Tibial nerve (tissue), 4 donors: ENCODE measurements at regions not wholly inside any gene's neighbourhood (a gene's known extent, or its start where the extent isn't known, plus 50 kb on each side); places are given as distances from the start of the nearest gene placed in this dataset.

Experiments
- DNase-seq, 2 donors: peaks; one replicate each; pipeline ENCODE4 v3.0.0-alpha.2; 2019; ENCODE audit warnings: low spot score in 2 of 2
- H3K27ac ChIP-seq, 4 donors: fragments of 200-600 bp; sonication (generic) in 3 of 4; one replicate each; pipeline ENCODE4 v1.5.1; 2017 to 2019; ENCODE audit warnings: mild to moderate bottlenecking in 1 of 4
- H3K27me3 ChIP-seq, 2 donors: fragments of 200-600 bp; sonication (generic) in 1 of 2; one replicate each; pipeline versions ENCODE4 v1.5.1 to v1.6.0; 2017 to 2019
- H3K36me3 ChIP-seq, 3 donors: fragments of 200-600 bp; sonication (generic); one replicate each; pipeline ENCODE4 v1.5.1; 2018 to 2019
- H3K4me1 ChIP-seq, 4 donors: fragments of 200-600 bp; sonication (generic) in 3 of 4; one replicate each; pipeline ENCODE4 v1.5.1; 2017 to 2019
- H3K4me3 ChIP-seq, 4 donors: fragments of 200-600 bp; sonication (generic) in 3 of 4; one replicate each; pipeline ENCODE4 v1.5.1; 2017 to 2019; ENCODE audit warnings: mild to moderate bottlenecking in 1 of 4, moderate library complexity in 1 of 4
- H3K9me3 ChIP-seq, 4 donors: fragments of 200-600 bp; sonication (generic) in 3 of 4; one replicate each; pipeline ENCODE4 v1.5.1; 2017 to 2019
- EP300 ChIP-seq, 2 donors: sonication (generic); formaldehyde crosslinking; IDR thresholded peaks; one replicate each; pipeline ENCODE4 v1.6.1; 2017; ENCODE audit warnings: antibody characterized with exemption in 2 of 2, mild to moderate bottlenecking in 1 of 2
- POLR2A ChIP-seq, 2 donors: fragments of 450-650 bp; IDR thresholded peaks; one replicate each; pipeline ENCODE4 v1.6.1; 2017; ENCODE audit warnings: antibody characterized with exemption in 2 of 2, mild to moderate bottlenecking in 2 of 2, moderate library complexity in 2 of 2
- WGBS, 2 donors: methylation state at CpG; one replicate each; pipeline ENCODE4 v1.1.5; 2018; 5-methylcytosine and 5-hydroxymethylcytosine counted together
- TF ChIP-seq, protein P1 (sequence below), 5 experiments: fragments of 200-600 bp in 3 of 5; fragments of 450-650 bp in 2 of 5; sonication (generic) in 3 of 5; IDR thresholded peaks; one replicate each; pipeline ENCODE4 v1.5.1; 2016 to 2019; ENCODE audit warnings: antibody characterized with exemption in 5 of 5, mild to moderate bottlenecking in 3 of 5, moderate library complexity in 2 of 5

DNA sequence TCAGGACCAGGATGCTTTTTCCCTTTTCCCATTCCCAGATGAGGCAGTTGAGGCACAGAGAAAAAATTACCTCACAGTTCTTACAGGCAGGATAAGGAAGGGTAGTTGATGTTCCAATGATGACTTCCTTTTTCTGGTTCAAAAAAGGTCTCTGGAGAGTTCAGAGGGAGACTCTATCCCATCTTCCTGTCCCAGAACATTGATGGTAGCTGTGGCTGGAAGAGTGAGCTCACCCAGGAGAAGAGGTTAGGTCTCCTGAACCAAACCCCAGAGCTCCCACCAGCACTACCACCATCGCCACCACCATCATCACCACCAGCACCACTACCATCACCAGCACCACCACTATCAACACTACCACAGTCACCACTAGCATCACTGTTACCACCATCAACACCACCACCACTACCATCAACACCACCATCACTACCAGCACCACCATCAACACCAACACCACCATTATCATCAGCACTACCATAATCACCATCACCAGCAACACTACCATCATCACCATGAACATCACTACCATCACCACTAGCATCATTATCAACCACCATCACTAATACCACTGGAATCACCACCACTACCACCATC is 105.5 kb upstream of the RUNX3 start:
- Histone ChIP-seq H3K9me3 (no peaks in the 10 kb centered on the region), H3K27me3 (peaks cover 0 to 7% of the 10 kb centered on the region in 2 donors), H3K4me1 (peaks cover 0 to 23% (median 0%) of the 10 kb centered on the region in 4 donors), H3K4me3 (no peak overlapping the region), H3K27ac (no peak overlapping the region), H3K36me3 (no peaks in the 10 kb centered on the region)
- WGBS, 2 donors, result 86 to 95% methylated on average over 1 of the region's 1 CpG
- no peak for DNase-seq
- TF ChIP-seq EP300 (IDR thresholded peaks at IDR 0.05) (no peak), POLR2A (IDR thresholded peaks at IDR 0.05) (no peak)
- TF ChIP-seq, protein P1, sequence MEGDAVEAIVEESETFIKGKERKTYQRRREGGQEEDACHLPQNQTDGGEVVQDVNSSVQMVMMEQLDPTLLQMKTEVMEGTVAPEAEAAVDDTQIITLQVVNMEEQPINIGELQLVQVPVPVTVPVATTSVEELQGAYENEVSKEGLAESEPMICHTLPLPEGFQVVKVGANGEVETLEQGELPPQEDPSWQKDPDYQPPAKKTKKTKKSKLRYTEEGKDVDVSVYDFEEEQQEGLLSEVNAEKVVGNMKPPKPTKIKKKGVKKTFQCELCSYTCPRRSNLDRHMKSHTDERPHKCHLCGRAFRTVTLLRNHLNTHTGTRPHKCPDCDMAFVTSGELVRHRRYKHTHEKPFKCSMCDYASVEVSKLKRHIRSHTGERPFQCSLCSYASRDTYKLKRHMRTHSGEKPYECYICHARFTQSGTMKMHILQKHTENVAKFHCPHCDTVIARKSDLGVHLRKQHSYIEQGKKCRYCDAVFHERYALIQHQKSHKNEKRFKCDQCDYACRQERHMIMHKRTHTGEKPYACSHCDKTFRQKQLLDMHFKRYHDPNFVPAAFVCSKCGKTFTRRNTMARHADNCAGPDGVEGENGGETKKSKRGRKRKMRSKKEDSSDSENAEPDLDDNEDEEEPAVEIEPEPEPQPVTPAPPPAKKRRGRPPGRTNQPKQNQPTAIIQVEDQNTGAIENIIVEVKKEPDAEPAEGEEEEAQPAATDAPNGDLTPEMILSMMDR (IDR thresholded peaks at IDR 0.05), result no peak

DNA sequence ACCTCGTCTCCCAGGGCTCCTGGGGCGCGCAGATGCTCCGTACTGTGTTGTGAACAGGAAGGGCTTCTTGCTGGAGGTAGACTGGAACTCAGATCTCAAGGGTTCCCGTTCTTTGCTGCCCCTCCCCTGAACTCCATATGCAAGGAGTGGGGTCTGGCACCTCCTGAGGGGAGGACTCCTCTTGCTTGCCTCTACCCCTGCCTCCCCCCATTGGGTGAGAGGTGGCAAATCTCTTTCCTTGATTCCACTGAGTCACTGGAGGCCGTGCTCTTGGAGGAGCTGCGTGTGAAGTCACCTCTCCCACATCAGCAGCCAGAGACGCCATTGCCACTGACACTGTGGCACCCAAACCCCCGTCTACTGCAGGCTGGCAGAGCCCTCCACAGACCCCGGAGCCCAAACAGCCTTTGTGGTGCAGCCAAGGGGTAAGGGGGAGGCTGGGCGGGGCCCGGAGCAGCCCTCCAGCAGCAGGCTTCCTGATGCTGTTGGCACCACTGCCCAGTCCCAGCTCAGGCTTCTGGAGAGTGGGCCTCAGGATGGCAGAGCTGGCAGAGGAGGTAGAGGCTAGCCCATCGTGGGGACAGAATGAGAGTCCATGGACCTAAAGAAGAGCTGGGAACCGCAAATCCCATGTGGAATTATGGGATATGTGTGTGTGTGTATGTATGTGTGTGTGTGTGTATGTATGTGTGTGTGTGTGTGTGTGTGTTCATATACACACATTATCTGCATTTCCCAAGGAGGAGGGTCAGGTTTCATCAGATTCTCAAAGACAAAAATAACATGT is 104.9 kb upstream of the RUNX3 start:
- WGBS, 2 donors, result 80 to 84% methylated on average over 14 of the region's 14 CpGs
- H3K4me3 ChIP-seq, result no peak overlapping the region

DNA sequence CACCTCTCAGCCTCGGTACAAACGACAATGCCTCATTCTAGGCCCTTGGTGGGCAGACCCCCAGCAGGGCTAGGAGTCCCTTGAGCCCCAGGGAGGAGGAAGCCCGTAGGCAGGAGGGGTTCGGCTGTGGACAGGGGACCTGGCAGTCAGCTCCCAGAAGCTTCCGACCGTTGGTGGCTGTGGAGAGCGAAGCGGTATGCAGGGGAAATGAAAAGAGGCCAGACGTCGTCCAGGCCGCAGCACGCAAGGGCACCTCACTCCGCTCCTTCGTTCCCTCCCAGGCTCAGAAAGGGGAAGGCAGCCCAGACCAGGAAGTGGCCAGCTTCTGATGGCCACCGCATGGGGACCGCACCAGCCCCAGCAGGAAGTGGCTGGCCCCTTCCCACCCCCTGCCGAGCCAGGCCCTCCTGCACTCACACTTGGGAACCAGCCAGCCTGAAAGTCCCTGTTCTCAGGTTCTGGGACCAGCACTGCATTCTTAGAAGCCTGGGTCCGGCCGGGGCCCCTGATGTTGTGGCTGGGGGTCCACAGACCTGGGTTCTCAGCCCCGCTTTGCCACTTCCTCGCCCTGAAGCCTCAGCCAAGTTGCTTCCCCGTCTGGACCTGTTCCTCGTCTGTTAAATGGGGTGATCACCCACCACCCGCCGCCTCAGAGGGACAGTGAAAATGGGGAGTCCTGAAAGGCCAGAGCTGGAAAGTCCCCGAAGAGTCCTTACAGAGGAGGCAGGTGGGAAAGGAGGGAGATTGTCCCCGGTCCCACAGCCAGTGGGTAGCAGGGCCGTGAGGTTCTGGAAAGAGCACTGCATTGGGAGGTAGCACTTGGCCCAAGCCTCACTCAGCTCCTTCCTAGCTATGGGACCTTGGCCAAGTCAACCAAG is 104.0 kb upstream of the RUNX3 start:
- no peaks in the 10 kb centered on the region for H3K36me3 ChIP-seq
- no peak overlapping the region for H3K4me3 ChIP-seq
- H3K4me1 ChIP-seq, result peaks cover 0 to 34% (median 0%) of the 10 kb centered on the region in 4 donors
- DNase-seq, result peak in 1 of 2 donors; percentile 15
- H3K27me3 ChIP-seq, result no peaks in the 10 kb centered on the region
- H3K9me3 ChIP-seq, result no peaks in the 10 kb centered on the region
- TF ChIP-seq, protein P1 (IDR thresholded peaks at IDR 0.05), result no peak
- no peak for TF ChIP-seq EP300 (IDR thresholded peaks at IDR 0.05)
- no peak for TF ChIP-seq POLR2A (IDR thresholded peaks at IDR 0.05)
- peak overlapping the region in 1 of 4 donors; percentile 63 for H3K27ac ChIP-seq
- 57 to 72% methylated on average over 14 to 28 of the region's 28 CpGs for WGBS, 2 donors

More for the DNA sequence above, 104.9 kb upstream of the RUNX3 start:
- no peak for DNase-seq
- H3K4me1 ChIP-seq, result peaks cover 0 to 30% (median 0%) of the 10 kb centered on the region in 4 donors
- TF ChIP-seq EP300 (IDR thresholded peaks at IDR 0.05), result no peak
- no peak for TF ChIP-seq POLR2A (IDR thresholded peaks at IDR 0.05)
- TF ChIP-seq, protein P1 (IDR thresholded peaks at IDR 0.05), result no peak
- H3K27ac ChIP-seq, result no peak overlapping the region
- H3K36me3 ChIP-seq, result no peaks in the 10 kb centered on the region
- H3K9me3 ChIP-seq, result no peaks in the 10 kb centered on the region
- peaks cover 0 to under 1% of the 10 kb centered on the region in 2 donors for H3K27me3 ChIP-seq

DNA sequence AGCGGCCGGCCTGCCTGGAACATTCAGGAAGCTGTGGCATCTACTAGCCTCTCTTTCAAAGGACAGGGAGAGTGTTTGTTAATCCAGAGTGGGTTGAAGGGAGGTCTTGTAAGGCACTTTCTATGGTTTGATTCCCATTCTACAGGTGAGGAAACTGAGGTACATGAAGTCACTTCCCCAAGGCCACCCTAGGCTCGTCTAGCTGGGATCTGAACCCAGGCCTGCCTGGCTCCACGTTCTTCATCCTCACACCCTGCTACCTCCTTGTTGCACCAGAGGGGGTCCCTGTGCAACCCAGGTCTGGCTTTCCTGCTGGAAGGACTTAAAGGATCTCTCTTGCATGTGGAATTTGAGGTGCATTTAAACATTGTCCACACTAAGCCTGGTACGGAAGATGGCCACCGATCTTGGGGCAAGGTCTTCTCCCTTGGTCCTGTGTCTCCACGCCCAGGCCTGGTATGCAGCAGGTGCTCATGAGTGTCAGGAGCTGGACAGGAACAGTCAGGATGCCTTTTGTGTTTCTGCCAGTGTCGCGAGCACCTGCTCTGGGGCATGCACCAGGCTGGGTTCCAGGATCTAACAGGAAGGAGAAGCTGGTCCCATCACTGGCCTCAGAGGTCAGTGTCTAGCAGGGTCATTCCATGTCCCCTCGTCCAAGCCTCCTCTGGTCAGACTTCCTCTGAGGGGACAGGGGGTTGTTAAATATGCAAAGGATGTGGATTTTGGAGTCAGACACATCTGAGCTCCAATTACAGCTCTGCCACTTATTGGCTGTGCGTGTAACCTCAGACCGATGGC is 103.2 kb upstream of the RUNX3 start:
- 78 to 81% methylated on average over 12 of the region's 12 CpGs for WGBS, 2 donors

More for the DNA sequence above, 103.2 kb upstream of the RUNX3 start:
- peaks cover 0 to 34% (median 0%) of the 10 kb centered on the region in 4 donors for H3K4me1 ChIP-seq
- H3K9me3 ChIP-seq, result no peaks in the 10 kb centered on the region
- H3K36me3 ChIP-seq, result no peaks in the 10 kb centered on the region
- TF ChIP-seq POLR2A (IDR thresholded peaks at IDR 0.05), result no peak
- TF ChIP-seq, protein P1 (IDR thresholded peaks at IDR 0.05), result no peak
- no peak for TF ChIP-seq EP300 (IDR thresholded peaks at IDR 0.05)
- peaks cover 0 to under 1% of the 10 kb centered on the region in 2 donors for H3K27me3 ChIP-seq
- H3K4me3 ChIP-seq, result no peak overlapping the region
- peak overlapping the region in 1 of 4 donors; percentile 63 for H3K27ac ChIP-seq
- DNase-seq, result no peak
